Tibial nerve (tissue), 4 donors: ENCODE measurements at regions not wholly inside any gene's neighbourhood (a gene's known extent, or its start where the extent isn't known, plus 50 kb on each side); places are given as distances from the start of the nearest gene placed in this dataset.

Experiments
- DNase-seq, 2 donors: peaks; one replicate each; pipeline ENCODE4 v3.0.0-alpha.2; 2019; ENCODE audit warnings: low spot score in 2 of 2
- H3K27ac ChIP-seq, 4 donors: fragments of 200-600 bp; sonication (generic) in 3 of 4; one replicate each; pipeline ENCODE4 v1.5.1; 2017 to 2019; ENCODE audit warnings: mild to moderate bottlenecking in 1 of 4
- H3K27me3 ChIP-seq, 2 donors: fragments of 200-600 bp; sonication (generic) in 1 of 2; one replicate each; pipeline versions ENCODE4 v1.5.1 to v1.6.0; 2017 to 2019
- H3K36me3 ChIP-seq, 3 donors: fragments of 200-600 bp; sonication (generic); one replicate each; pipeline ENCODE4 v1.5.1; 2018 to 2019
- H3K4me1 ChIP-seq, 4 donors: fragments of 200-600 bp; sonication (generic) in 3 of 4; one replicate each; pipeline ENCODE4 v1.5.1; 2017 to 2019
- H3K4me3 ChIP-seq, 4 donors: fragments of 200-600 bp; sonication (generic) in 3 of 4; one replicate each; pipeline ENCODE4 v1.5.1; 2017 to 2019; ENCODE audit warnings: mild to moderate bottlenecking in 1 of 4, moderate library complexity in 1 of 4
- H3K9me3 ChIP-seq, 4 donors: fragments of 200-600 bp; sonication (generic) in 3 of 4; one replicate each; pipeline ENCODE4 v1.5.1; 2017 to 2019
- EP300 ChIP-seq, 2 donors: sonication (generic); formaldehyde crosslinking; IDR thresholded peaks; one replicate each; pipeline ENCODE4 v1.6.1; 2017; ENCODE audit warnings: antibody characterized with exemption in 2 of 2, mild to moderate bottlenecking in 1 of 2
- POLR2A ChIP-seq, 2 donors: fragments of 450-650 bp; IDR thresholded peaks; one replicate each; pipeline ENCODE4 v1.6.1; 2017; ENCODE audit warnings: antibody characterized with exemption in 2 of 2, mild to moderate bottlenecking in 2 of 2, moderate library complexity in 2 of 2
- WGBS, 2 donors: methylation state at CpG; one replicate each; pipeline ENCODE4 v1.1.5; 2018; 5-methylcytosine and 5-hydroxymethylcytosine counted together
- TF ChIP-seq, protein P1 (sequence below), 5 experiments: fragments of 200-600 bp in 3 of 5; fragments of 450-650 bp in 2 of 5; sonication (generic) in 3 of 5; IDR thresholded peaks; one replicate each; pipeline ENCODE4 v1.5.1; 2016 to 2019; ENCODE audit warnings: antibody characterized with exemption in 5 of 5, mild to moderate bottlenecking in 3 of 5, moderate library complexity in 2 of 5

DNA sequence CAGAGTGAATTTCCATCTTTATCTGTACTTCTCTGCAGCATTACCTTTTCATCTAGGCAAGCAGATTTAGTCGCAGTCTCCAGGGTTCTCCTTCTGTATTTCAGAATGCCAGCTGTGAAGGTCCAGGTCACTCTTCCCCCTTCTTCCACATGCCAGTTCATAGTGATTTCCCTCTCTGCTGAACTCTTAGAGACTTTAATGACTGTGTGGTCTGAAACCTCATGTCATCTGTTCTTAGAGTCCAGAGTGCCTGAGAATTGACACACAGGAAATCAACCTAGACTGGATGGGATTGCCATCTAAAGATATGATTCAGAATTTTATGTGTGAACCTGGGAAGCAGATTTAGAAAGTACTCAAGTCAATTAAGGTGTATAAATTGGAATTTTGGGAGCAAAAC, 248.1 kb downstream of the TPBG start:
- Histone ChIP-seq H3K4me1 (no peaks in the 10 kb centered on the region), H3K27ac (no peak overlapping the region), H3K9me3 (no peaks in the 10 kb centered on the region), H3K27me3 (no peaks in the 10 kb centered on the region), H3K4me3 (no peak overlapping the region), H3K36me3 (no peaks in the 10 kb centered on the region)
- no peak for TF ChIP-seq EP300 (IDR thresholded peaks at IDR 0.05)
- DNase-seq, result no peak
- WGBS, 2 donors, result 86 to 93% methylated on average over 1 of the region's 1 CpG

GRCh38 chr6:82612475-82613039, 248.9 kb downstream of the TPBG start:
- H3K4me3 ChIP-seq, result no peak overlapping the region

DNA sequence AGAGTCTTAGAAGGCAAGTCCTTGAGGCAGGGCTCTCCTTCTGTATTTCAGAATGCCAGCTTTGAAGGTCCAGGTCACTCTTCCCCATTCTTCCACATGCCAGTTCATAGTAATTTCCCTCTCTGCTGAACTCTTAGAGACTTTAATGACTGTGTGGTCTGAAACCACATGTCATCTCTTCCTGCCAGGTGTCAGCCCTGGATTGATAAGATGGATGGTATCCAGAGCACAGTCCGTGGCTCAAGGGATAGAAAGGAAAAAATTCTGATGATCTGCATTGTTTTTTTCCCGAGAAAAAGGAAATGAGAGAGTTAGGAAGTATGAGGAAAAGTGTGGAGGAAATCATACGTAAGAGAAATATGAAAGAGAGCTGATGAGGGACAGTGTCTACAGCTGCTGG, 250.9 kb downstream of the TPBG start:
- H3K27me3 ChIP-seq, result no peaks in the 10 kb centered on the region
- no peaks in the 10 kb centered on the region for H3K4me1 ChIP-seq
- no peaks in the 10 kb centered on the region for H3K9me3 ChIP-seq
- H3K36me3 ChIP-seq, result no peaks in the 10 kb centered on the region
- H3K27ac ChIP-seq, result no peak overlapping the region
- TF ChIP-seq, protein P1, sequence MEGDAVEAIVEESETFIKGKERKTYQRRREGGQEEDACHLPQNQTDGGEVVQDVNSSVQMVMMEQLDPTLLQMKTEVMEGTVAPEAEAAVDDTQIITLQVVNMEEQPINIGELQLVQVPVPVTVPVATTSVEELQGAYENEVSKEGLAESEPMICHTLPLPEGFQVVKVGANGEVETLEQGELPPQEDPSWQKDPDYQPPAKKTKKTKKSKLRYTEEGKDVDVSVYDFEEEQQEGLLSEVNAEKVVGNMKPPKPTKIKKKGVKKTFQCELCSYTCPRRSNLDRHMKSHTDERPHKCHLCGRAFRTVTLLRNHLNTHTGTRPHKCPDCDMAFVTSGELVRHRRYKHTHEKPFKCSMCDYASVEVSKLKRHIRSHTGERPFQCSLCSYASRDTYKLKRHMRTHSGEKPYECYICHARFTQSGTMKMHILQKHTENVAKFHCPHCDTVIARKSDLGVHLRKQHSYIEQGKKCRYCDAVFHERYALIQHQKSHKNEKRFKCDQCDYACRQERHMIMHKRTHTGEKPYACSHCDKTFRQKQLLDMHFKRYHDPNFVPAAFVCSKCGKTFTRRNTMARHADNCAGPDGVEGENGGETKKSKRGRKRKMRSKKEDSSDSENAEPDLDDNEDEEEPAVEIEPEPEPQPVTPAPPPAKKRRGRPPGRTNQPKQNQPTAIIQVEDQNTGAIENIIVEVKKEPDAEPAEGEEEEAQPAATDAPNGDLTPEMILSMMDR (IDR thresholded peaks at IDR 0.05), result no peak
- TF ChIP-seq POLR2A (IDR thresholded peaks at IDR 0.05) (no peak), EP300 (IDR thresholded peaks at IDR 0.05) (no peak)
- WGBS, 2 donors, result 72 to 76% methylated on average over 3 of the region's 3 CpGs
- no peak overlapping the region for H3K4me3 ChIP-seq
- DNase-seq, result no peak

More at GRCh38 chr6:82612475-82613039, 248.9 kb downstream of the TPBG start:
- no peak for TF ChIP-seq POLR2A (IDR thresholded peaks at IDR 0.05)
- no peak for TF ChIP-seq EP300 (IDR thresholded peaks at IDR 0.05)
- TF ChIP-seq, protein P1 (IDR thresholded peaks at IDR 0.05), result no peak
- no peak overlapping the region for H3K27ac ChIP-seq
- no peaks in the 10 kb centered on the region for H3K27me3 ChIP-seq
- no peaks in the 10 kb centered on the region for H3K9me3 ChIP-seq
- H3K36me3 ChIP-seq, result no peaks in the 10 kb centered on the region
- WGBS, 2 donors, result 76 to 91% methylated on average over 1 of the region's 1 CpG
- DNase-seq, result no peak
- H3K4me1 ChIP-seq, result no peaks in the 10 kb centered on the region

DNA sequence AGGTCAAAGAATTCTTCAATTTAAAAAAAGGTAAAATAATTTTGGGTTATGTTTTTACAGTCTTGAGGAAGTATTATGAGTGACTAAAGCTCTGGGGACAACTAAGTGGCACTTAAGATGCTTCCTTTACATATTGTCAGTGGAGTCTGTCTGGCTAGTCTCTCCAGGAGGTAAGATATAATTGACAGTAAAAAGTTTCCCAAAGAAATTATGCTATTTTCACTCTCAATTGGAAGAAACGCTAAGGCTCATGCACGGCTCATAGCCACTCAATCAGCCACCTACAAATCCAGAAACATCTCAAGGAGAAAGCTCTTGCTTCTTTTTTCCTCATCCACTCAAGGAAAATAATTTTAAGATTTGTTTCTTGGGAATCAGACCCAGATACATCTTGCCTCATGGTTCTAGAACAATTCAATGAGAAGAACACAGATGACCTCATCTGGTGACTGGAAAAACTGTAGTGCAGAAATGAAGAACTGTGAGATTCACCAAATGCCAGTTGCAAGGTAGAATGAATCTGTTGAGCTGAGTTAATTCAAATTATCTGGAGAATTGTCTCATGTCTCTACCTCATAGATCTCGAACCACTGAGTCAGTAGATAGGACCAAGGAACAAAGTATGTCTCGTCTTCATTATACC, 252.9 kb downstream of the TPBG start:
- Histone ChIP-seq H3K4me3 (no peak overlapping the region), H3K27ac (no peak overlapping the region), H3K4me1 (no peaks in the 10 kb centered on the region), H3K27me3 (no peaks in the 10 kb centered on the region), H3K9me3 (no peaks in the 10 kb centered on the region), H3K36me3 (no peaks in the 10 kb centered on the region)
- 89 to 91% methylated on average over 4 of the region's 4 CpGs for WGBS, 2 donors
- TF ChIP-seq EP300 (IDR thresholded peaks at IDR 0.05), result no peak
- TF ChIP-seq, protein P1 (IDR thresholded peaks at IDR 0.05), result no peak
- no peak for TF ChIP-seq POLR2A (IDR thresholded peaks at IDR 0.05)
- DNase-seq, result no peak

GRCh38 chr6:82617648-82618047, 254.0 kb downstream of the TPBG start:
- Histone ChIP-seq H3K27ac (no peak overlapping the region), H3K27me3 (no peaks in the 10 kb centered on the region), H3K36me3 (no peaks in the 10 kb centered on the region), H3K4me3 (no peak overlapping the region), H3K9me3 (no peaks in the 10 kb centered on the region), H3K4me1 (no peaks in the 10 kb centered on the region)
- TF ChIP-seq POLR2A (IDR thresholded peaks at IDR 0.05) (no peak), EP300 (IDR thresholded peaks at IDR 0.05) (no peak)
- TF ChIP-seq, protein P1 (IDR thresholded peaks at IDR 0.05), result no peak
- DNase-seq, result no peak
